A549 (cell line): ENCODE measurements at regions not wholly inside any gene's neighbourhood (a gene's known extent, or its start where the extent isn't known, plus 50 kb on each side); places are given as distances from the start of the nearest gene placed in this dataset.

Source experiments
- CBX8 ChIP-seq: fragments of 200-600 bp; sonication (generic); IDR thresholded peaks from 2 replicates; pipeline ENCODE4 v1.6.1; 2016
- CTCF ChIP-seq: fragments of >200 bp; sonication (Bioruptor Twin); formaldehyde crosslinking; IDR thresholded peaks from 3 replicates; pipeline ENCODE4 v1.5.1; 2016
- EP300 ChIP-seq, 2 experiments: fragments of >200 bp; sonication (Bioruptor Twin); formaldehyde crosslinking; IDR thresholded peaks; 2 replicates in 1 of 2; 3 replicates in 1 of 2; pipeline ENCODE4 v1.6.1; 2016 to 2017
- GATA3 ChIP-seq: IDR thresholded peaks from 2 replicates; pipeline ENCODE4 v1.6.1; 2012; ENCODE audit warnings: borderline replicate concordance
- HMGXB4 ChIP-seq: fragments of 250-450 bp; sonication (Bioruptor Pico); IDR thresholded peaks from 2 replicates; pipeline ENCODE4 v1.5.0; 2021; ENCODE audit warnings: mild to moderate bottlenecking, moderate library complexity, borderline replicate concordance
- MYC ChIP-seq: IDR thresholded peaks from 2 replicates; pipeline ENCODE4 v1.6.1; 2012; ENCODE audit warnings: mild to moderate bottlenecking, inconsistent platforms, low read length, improper control_type of control experiment, borderline replicate concordance
- POLR2A ChIP-seq: IDR thresholded peaks from 2 replicates; pipeline ENCODE4 v1.6.1; 2012; ENCODE audit warnings: mild to moderate bottlenecking, low read length
- SMC3 ChIP-seq: fragments of >200 bp; sonication (Bioruptor Twin); formaldehyde crosslinking; IDR thresholded peaks from 3 replicates; pipeline ENCODE4 v1.6.1; 2018; ENCODE audit warnings: inconsistent platforms
- TP53 ChIP-seq: fragments of 250-450 bp; sonication (Bioruptor Pico); IDR thresholded peaks from 2 replicates; pipeline ENCODE4 v1.5.0; 2021; ENCODE audit warnings: mild to moderate bottlenecking, moderate library complexity

GRCh38 chr13:76783798-76784197, 102.4 kb downstream of the KCTD12 start:
- TF ChIP-seq CTCF (no peak), POLR2A (no peak), MYC (no peak), TP53 (CRISPR knock-in tag) (no peak), EP300 (IDR thresholded peaks at IDR 0.05) (no peak), CBX8 (no peak), GATA3 (no peak), HMGXB4 (CRISPR knock-in tag) (no peak), SMC3 (no peak)
